ENCODE measurements at regions not wholly inside any gene's neighbourhood (a gene's known extent, or its start where the extent isn't known, plus 50 kb on each side); places are given as distances from the start of the nearest gene placed in this dataset.
"Not testable (repeated sequence)": the region's sequence is repeated elsewhere in the genome, so short reads cannot be mapped to it uniquely, and the experiment has no call there.

DNA sequence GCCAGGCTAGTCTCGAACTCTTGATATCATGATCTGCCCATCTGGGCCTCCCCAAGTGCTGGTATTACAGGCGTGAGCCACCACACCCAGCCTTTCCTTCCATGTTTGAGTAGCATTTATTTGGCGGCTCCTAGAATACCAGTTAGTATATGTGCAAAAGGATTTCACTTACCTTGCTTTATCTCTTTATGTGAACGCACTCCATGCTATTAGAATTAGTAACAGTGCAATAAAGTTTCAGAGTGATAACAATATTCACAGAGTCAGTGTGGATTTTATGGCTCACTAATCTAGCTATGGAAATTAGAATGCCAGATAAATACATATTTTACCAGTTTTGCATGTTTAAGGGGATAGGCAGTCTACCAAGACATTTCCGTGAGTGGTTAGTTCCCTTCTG is 74.4 kb upstream of the NIPBL start:
- no peak overlapping the region for H3K4me3 ChIP-seq (ENCODE audit: low read length)
- no peak for TF ChIP-seq ZNF274 (IDR thresholded peaks at IDR 0.05; ENCODE audit: low read depth, low read length)

- not testable (repeated sequence) for H3K4me3 ChIP-seq (ENCODE audit: low read length)
Observed at GRCh38 chr5:36813249-36813648, 63.3 kb upstream of the NIPBL start.

DNA sequence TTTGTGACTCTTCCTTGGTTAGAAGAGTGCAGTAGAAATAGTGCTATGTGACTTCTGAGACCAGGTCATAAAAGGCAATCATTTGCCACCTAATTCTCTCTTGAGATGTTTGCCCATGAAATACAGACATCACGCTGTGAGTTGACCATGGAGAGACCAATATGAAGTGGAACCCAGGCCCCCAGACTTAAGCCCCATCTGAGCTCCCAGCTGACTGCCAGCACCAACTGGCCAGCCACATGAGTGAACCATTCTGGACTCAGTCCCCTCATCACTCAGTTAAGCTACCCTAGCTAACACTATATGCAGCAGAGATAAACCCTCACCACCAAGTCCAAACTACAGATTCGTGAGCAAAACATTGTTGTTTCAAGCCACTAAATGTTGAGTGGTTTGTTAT is 60.7 kb upstream of the NIPBL start:
- no peak overlapping the region for H3K4me3 ChIP-seq (ENCODE audit: low read length)
- no peak for TF ChIP-seq ZNF274 (IDR thresholded peaks at IDR 0.05; ENCODE audit: low read depth, low read length)

DNA sequence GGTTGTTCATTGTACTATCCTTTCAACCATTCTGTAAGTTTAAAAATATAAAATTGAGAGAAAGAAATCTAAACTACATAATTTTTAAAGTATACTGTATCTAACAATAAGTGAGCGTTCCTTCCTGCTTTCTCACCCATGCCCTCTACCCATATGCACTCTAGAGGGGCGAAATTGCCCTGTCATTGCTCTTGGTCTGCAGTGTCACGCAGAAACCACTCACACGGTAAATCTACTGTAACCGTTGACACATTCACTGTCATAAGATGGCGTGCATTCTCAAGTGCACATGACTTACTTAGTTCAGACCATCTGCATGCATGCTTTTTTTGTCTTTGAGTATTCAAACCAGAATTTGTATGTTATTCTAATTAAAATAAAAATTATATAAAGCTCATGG is 55.7 kb upstream of the NIPBL start:
- H3K4me3 ChIP-seq (ENCODE audit: low read length): no peak overlapping the region
- no peak for TF ChIP-seq ZNF274 (IDR thresholded peaks at IDR 0.05; ENCODE audit: low read depth, low read length)

GRCh38 chr5:36826694-36827093 is 49.9 kb upstream of the NIPBL start:
- no peak for TF ChIP-seq ZNF274 (IDR thresholded peaks at IDR 0.05; ENCODE audit: low read depth, low read length)
- no peak overlapping the region for H3K4me3 ChIP-seq (ENCODE audit: low read length)
